ENCODE measurements at regions not wholly inside any gene's neighbourhood (a gene's known extent, or its start where the extent isn't known, plus 50 kb on each side); places are given as distances from the start of the nearest gene placed in this dataset.

DNA sequence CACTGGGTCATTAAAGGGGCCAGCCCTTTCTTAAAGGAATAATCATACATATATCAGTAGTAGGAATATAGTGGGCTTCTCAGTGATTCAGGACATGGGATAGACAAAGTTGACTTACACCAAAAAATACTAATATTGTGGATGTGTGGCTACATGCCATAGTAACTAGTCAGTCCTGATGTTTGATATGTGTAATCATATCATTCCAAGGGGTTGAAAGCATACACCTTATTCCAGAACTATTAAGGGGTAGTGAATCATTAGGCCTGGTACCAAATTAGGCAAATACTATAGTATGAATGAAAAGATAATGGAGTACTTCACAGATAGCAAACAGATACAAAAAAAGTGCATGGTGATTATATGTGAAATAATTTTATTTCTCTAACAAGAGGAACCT, 814.9 kb upstream of the NRXN1 start:
- Histone ChIP-seq H3K4me3 (no peak overlapping the region), H3K27me3 (no peaks in the 10 kb centered on the region), H3K36me3 (no peaks in the 10 kb centered on the region), H3K27ac (no peak overlapping the region), H3K9me3 (peaks cover 0 to 8% (median 0%) of the 10 kb centered on the region in 3 donors), H3K4me1 (no peaks in the 10 kb centered on the region)
- no peak for ATAC-seq
- TF ChIP-seq POLR2A (IDR thresholded peaks at IDR 0.05) (no peak), POLR2AphosphoS5 (IDR thresholded peaks at IDR 0.05) (no peak), EP300 (IDR thresholded peaks at IDR 0.05) (no peak)
- TF ChIP-seq, protein P1, sequence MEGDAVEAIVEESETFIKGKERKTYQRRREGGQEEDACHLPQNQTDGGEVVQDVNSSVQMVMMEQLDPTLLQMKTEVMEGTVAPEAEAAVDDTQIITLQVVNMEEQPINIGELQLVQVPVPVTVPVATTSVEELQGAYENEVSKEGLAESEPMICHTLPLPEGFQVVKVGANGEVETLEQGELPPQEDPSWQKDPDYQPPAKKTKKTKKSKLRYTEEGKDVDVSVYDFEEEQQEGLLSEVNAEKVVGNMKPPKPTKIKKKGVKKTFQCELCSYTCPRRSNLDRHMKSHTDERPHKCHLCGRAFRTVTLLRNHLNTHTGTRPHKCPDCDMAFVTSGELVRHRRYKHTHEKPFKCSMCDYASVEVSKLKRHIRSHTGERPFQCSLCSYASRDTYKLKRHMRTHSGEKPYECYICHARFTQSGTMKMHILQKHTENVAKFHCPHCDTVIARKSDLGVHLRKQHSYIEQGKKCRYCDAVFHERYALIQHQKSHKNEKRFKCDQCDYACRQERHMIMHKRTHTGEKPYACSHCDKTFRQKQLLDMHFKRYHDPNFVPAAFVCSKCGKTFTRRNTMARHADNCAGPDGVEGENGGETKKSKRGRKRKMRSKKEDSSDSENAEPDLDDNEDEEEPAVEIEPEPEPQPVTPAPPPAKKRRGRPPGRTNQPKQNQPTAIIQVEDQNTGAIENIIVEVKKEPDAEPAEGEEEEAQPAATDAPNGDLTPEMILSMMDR (IDR thresholded peaks at IDR 0.05), result no peak

DNA sequence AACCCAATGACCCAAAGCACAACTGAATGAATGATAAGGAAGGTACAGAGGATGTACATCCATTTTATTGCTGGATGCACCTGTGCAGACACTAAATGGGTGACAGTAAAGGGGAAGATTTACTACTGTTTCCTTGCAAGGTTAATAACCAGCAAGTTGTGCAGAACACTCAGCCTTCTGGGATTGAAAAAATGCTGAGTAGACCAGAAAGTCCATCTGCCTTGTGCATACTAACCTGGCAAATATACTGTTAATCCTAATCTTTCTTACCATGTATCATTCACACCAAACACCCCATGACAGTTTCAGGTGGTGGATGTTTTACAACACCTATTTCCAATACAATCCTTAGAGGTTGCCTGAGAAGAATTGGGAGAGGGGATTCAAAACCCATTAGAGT, 814.1 kb upstream of the NRXN1 start:
- Histone ChIP-seq H3K27me3 (no peaks in the 10 kb centered on the region), H3K36me3 (no peaks in the 10 kb centered on the region), H3K4me1 (no peaks in the 10 kb centered on the region), H3K4me3 (no peak overlapping the region), H3K27ac (no peak overlapping the region), H3K9me3 (peaks cover 0 to 8% (median 0%) of the 10 kb centered on the region in 3 donors)
- no peak for ATAC-seq
- TF ChIP-seq POLR2A (IDR thresholded peaks at IDR 0.05) (no peak), EP300 (IDR thresholded peaks at IDR 0.05) (no peak), POLR2AphosphoS5 (IDR thresholded peaks at IDR 0.05) (no peak)
- TF ChIP-seq, protein P1 (IDR thresholded peaks at IDR 0.05), result no peak

DNA sequence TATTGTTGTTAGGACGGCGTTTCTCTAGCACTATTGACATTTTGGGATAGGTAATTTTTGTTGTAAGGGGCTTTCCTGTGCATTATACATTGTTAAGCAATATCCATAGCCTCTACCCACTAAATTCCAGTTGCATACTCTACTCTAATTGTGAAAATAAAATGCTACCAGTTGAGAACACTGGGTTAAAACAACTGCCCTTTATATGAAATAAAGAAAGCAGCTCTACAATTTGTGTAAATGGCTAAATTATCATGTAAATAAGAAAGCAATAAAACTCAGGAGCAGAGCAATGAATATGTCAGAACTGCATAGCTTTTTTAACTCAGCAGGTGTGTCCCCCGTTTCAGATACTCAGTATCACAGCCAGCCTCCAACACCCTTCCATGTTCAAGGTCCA, 812.7 kb upstream of the NRXN1 start:
- Histone ChIP-seq H3K4me1 (no peaks in the 10 kb centered on the region), H3K27ac (no peak overlapping the region), H3K27me3 (no peaks in the 10 kb centered on the region), H3K9me3 (peaks cover 0 to 8% (median 0%) of the 10 kb centered on the region in 3 donors), H3K4me3 (no peak overlapping the region), H3K36me3 (no peaks in the 10 kb centered on the region)
- 70 to 72% methylated on average over 3 of the region's 3 CpGs for WGBS, 2 donors (ENCODE audit: low coverage in 1 of 2)
- ATAC-seq, result no peak
- TF ChIP-seq POLR2AphosphoS5 (IDR thresholded peaks at IDR 0.05) (no peak), POLR2A (IDR thresholded peaks at IDR 0.05) (no peak), EP300 (IDR thresholded peaks at IDR 0.05) (no peak)
- TF ChIP-seq, protein P1 (IDR thresholded peaks at IDR 0.05), result no peak

DNA sequence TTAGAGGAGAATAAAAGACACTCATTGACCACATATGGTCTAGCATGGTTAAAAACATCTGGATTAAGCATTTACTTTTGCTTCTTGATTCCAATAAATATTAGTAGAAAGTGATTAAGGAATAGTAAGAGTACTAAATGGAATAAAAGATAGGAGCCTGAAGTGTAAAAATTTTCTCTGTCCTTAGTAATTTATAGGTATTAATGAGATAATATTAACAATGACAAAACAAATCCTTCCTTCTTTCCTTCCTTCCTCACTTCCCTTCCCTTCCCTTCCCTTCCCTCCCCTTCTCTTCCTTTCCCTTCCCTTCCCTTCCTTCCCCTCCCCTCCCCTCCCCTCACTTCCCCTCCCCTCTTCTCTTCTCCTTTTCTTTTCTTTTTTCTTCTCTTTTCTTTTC, 797.5 kb upstream of the NRXN1 start:
- no peak for ATAC-seq
- TF ChIP-seq POLR2A (IDR thresholded peaks at IDR 0.05) (no peak), EP300 (IDR thresholded peaks at IDR 0.05) (no peak), POLR2AphosphoS5 (IDR thresholded peaks at IDR 0.05) (no peak)
- TF ChIP-seq, protein P1 (IDR thresholded peaks at IDR 0.05), result no peak
- H3K36me3 ChIP-seq, result no peaks in the 10 kb centered on the region
- H3K27ac ChIP-seq, result no peak overlapping the region
- no peaks in the 10 kb centered on the region for H3K4me1 ChIP-seq
- no peaks in the 10 kb centered on the region for H3K9me3 ChIP-seq
- H3K4me3 ChIP-seq, result no peak overlapping the region
- no peaks in the 10 kb centered on the region for H3K27me3 ChIP-seq

DNA sequence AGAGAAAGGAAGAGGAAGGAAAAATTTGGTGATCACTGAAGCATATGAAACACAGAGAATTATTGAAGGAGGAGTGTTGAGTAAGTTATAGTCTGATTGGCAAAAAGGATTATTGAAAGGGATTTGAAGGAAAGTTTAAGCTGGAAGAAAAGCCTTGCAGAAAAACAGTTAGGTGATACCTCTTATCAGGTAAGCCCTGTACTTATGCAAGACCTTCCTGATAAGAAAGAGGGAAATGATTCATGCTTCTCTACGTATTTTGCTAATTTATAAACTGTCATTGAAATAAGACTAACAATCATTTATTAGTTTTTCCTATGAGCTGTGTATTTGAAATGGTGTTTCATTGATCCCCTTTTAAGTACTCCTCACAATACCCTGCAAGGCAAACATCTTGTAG, 793.9 kb upstream of the NRXN1 start:
- H3K4me1 ChIP-seq, result no peaks in the 10 kb centered on the region
- no peak for ATAC-seq
- TF ChIP-seq, protein P1 (IDR thresholded peaks at IDR 0.05), result no peak
- TF ChIP-seq EP300 (IDR thresholded peaks at IDR 0.05), result no peak
- TF ChIP-seq POLR2A (IDR thresholded peaks at IDR 0.05), result no peak
- no peak for TF ChIP-seq POLR2AphosphoS5 (IDR thresholded peaks at IDR 0.05)
- H3K27me3 ChIP-seq, result no peaks in the 10 kb centered on the region
- no peaks in the 10 kb centered on the region for H3K36me3 ChIP-seq
- H3K27ac ChIP-seq, result no peak overlapping the region
- H3K9me3 ChIP-seq, result no peaks in the 10 kb centered on the region
- 33 to 46% methylated on average over 1 of the region's 1 CpG for WGBS, 2 donors (ENCODE audit: low coverage in 1 of 2)
- no peak overlapping the region for H3K4me3 ChIP-seq
